ENCODE measurements at regions not wholly inside any gene's neighbourhood (a gene's known extent, or its start where the extent isn't known, plus 50 kb on each side); places are given as distances from the start of the nearest gene placed in this dataset.

- H3K27ac ChIP-seq: no peak overlapping the region
- no peaks in the 10 kb centered on the region for H3K36me3 ChIP-seq
- H3K27me3 ChIP-seq: no peaks in the 10 kb centered on the region
- DNase-seq: no peak
- TF ChIP-seq CTCF (IDR thresholded peaks at IDR 0.05): no peak
- peaks cover 0 to 4% (median 0%) of the 10 kb centered on the region in 9 donors for H3K4me1 ChIP-seq
- no peak for ATAC-seq
- intact Hi-C loops (cut with DNase I): no loop called here
- H3K4me3 ChIP-seq: no peak overlapping the region
- no peaks in the 10 kb centered on the region for H3K9me3 ChIP-seq
- 90 to 95% methylated on average over 4 of the region's 4 CpGs for WGBS, 2 donors
Observed at GRCh38 chr12:25771476-25771875, 187.0 kb upstream of the RASSF8 start.

GRCh38 chr12:25775968-25776367, 182.5 kb upstream of the RASSF8 start:
- ATAC-seq (no peak), DNase-seq (no peak)
- Histone ChIP-seq H3K4me3 (no peak overlapping the region), H3K36me3 (no peaks in the 10 kb centered on the region), H3K9me3 (no peaks in the 10 kb centered on the region), H3K27me3 (no peaks in the 10 kb centered on the region), H3K27ac (no peak overlapping the region), H3K4me1 (peaks cover 0 to 4% (median 0%) of the 10 kb centered on the region in 9 donors)
- intact Hi-C loops (cut with DNase I): no loop called here
- 28 to 36% methylated on average over 4 of the region's 4 CpGs for WGBS, 2 donors
- no peak for TF ChIP-seq CTCF (IDR thresholded peaks at IDR 0.05)

GRCh38 chr12:25780771-25781170, 177.7 kb upstream of the RASSF8 start:
- Histone ChIP-seq H3K27ac (no peak overlapping the region), H3K27me3 (no peaks in the 10 kb centered on the region), H3K4me1 (peaks cover 0 to 4% (median 0%) of the 10 kb centered on the region in 9 donors), H3K4me3 (no peak overlapping the region), H3K36me3 (no peaks in the 10 kb centered on the region), H3K9me3 (no peaks in the 10 kb centered on the region)
- intact Hi-C loops (cut with DNase I): no loop called here
- TF ChIP-seq CTCF (IDR thresholded peaks at IDR 0.05): no peak
- DNase-seq (no peak), ATAC-seq (no peak)
- WGBS, 2 donors: 77 to 85% methylated on average over 3 of the region's 3 CpGs

- 56 to 68% methylated on average over 4 of the region's 4 CpGs for WGBS, 2 donors
- TF ChIP-seq CTCF (IDR thresholded peaks at IDR 0.05): no peak
- Histone ChIP-seq H3K4me1 (no peaks in the 10 kb centered on the region), H3K9me3 (no peaks in the 10 kb centered on the region), H3K4me3 (no peak overlapping the region), H3K27me3 (no peaks in the 10 kb centered on the region), H3K36me3 (no peaks in the 10 kb centered on the region), H3K27ac (no peak overlapping the region)
- no peak for DNase-seq
- no peak for ATAC-seq
- intact Hi-C loops (cut with DNase I): no loop called here
Observed at GRCh38 chr12:25781232-25781631, 177.2 kb upstream of the RASSF8 start.

- no peak for TF ChIP-seq CTCF (IDR thresholded peaks at IDR 0.05)
- ATAC-seq (no peak), DNase-seq (no peak)
- H3K27ac ChIP-seq: no peak overlapping the region
- intact Hi-C loops (cut with DNase I): no loop called here
- H3K36me3 ChIP-seq: no peaks in the 10 kb centered on the region
- no peak overlapping the region for H3K4me3 ChIP-seq
- no peaks in the 10 kb centered on the region for H3K27me3 ChIP-seq
- 83 to 87% methylated on average over 5 of the region's 5 CpGs for WGBS, 2 donors
- H3K4me1 ChIP-seq: peaks cover 0 to 12% (median under 1%) of the 10 kb centered on the region in 9 donors
- H3K9me3 ChIP-seq: no peaks in the 10 kb centered on the region
Observed at GRCh38 chr12:25783566-25783965, 174.9 kb upstream of the RASSF8 start.
